ENCODE measurements at regions not wholly inside any gene's neighbourhood (a gene's known extent, or its start where the extent isn't known, plus 50 kb on each side); places are given as distances from the start of the nearest gene placed in this dataset.

GRCh38 chr6:145294942-145295341 is 440.4 kb downstream of the EPM2A start:
- no peak for TF ChIP-seq SP1 (IDR thresholded peaks at IDR 0.05)
- no peak for TF ChIP-seq ARNT (IDR thresholded peaks at IDR 0.05)
- TF ChIP-seq L3MBTL2 (conservative IDR thresholded peaks at IDR 0.05) = no peak
- no peak for TF ChIP-seq SUZ12 (IDR thresholded peaks at IDR 0.05)
- no peak for TF ChIP-seq FOXA1 (IDR thresholded peaks at IDR 0.05)
- no peak for TF ChIP-seq FOXM1 (IDR thresholded peaks at IDR 0.05; ENCODE audit: borderline replicate concordance)
- ChIA-PET POLR2A (no interaction called here), CTCF (interaction anchor here (0.6 kb wide), 2 partner anchors 406 to 1906 kb away, joined by 3 to 7 read pairs; no protein-coding TSS in a partner anchor)
- DNase-seq (ENCODE audit: extremely low spot score) = no peak

GRCh38 chr6:145295746-145296145 is 439.6 kb downstream of the EPM2A start:
- TF ChIP-seq L3MBTL2 (conservative IDR thresholded peaks at IDR 0.05) = no peak
- ChIA-PET CTCF (no interaction called here), POLR2A (no interaction called here)
- DNase-seq (ENCODE audit: extremely low spot score) = no peak

GRCh38 chr6:145305670-145306069 is 429.6 kb downstream of the EPM2A start:
- no peak for TF ChIP-seq CTBP1 (IDR thresholded peaks at IDR 0.05; ENCODE audit: borderline replicate concordance)

GRCh38 chr6:145306489-145306888 is 428.8 kb downstream of the EPM2A start:
- TF ChIP-seq SUZ12 (IDR thresholded peaks at IDR 0.05) = no peak
- TF ChIP-seq SP1 (IDR thresholded peaks at IDR 0.05) = no peak
- TF ChIP-seq FOXM1 (IDR thresholded peaks at IDR 0.05; ENCODE audit: borderline replicate concordance) = no peak
- no peak for TF ChIP-seq HDGF (IDR thresholded peaks at IDR 0.05; ENCODE audit: borderline replicate concordance)
- TF ChIP-seq ARNT (IDR thresholded peaks at IDR 0.05) = no peak
- TF ChIP-seq L3MBTL2 (conservative IDR thresholded peaks at IDR 0.05) = no peak
- no peak for TF ChIP-seq BHLHE40 (IDR thresholded peaks at IDR 0.05; ENCODE audit: borderline replicate concordance)
- no peak for TF ChIP-seq CTBP1 (IDR thresholded peaks at IDR 0.05; ENCODE audit: borderline replicate concordance)
- TF ChIP-seq ELF4 (IDR thresholded peaks at IDR 0.05) = no peak
- TF ChIP-seq NFRKB (IDR thresholded peaks at IDR 0.05) = no peak
- no peak for TF ChIP-seq FOXA1 (IDR thresholded peaks at IDR 0.05)
- TF ChIP-seq FOXK2 (IDR thresholded peaks at IDR 0.05) = no peak
- no peak for TF ChIP-seq PKNOX1 (IDR thresholded peaks at IDR 0.05)
- TF ChIP-seq TARDBP (IDR thresholded peaks at IDR 0.05) = no peak
- TF ChIP-seq ZNF384 (IDR thresholded peaks at IDR 0.05) = no peak
- TF ChIP-seq LEF1 (IDR thresholded peaks at IDR 0.05; ENCODE audit: borderline replicate concordance) = no peak
- POLR2A ChIA-PET = no interaction called here
- no peak for DNase-seq (ENCODE audit: extremely low spot score)
- CTCF ChIA-PET = no interaction called here

More at GRCh38 chr6:145305670-145306069, 429.6 kb downstream of the EPM2A start:
- DNase-seq (ENCODE audit: extremely low spot score) = no peak
- ChIA-PET POLR2A (no interaction called here), CTCF (no interaction called here)

- no peak for DNase-seq (ENCODE audit: extremely low spot score)
- CTCF ChIA-PET = no interaction called here
- TF ChIP-seq L3MBTL2 (conservative IDR thresholded peaks at IDR 0.05) (no peak), ARNT (IDR thresholded peaks at IDR 0.05) (no peak), FOXA1 (IDR thresholded peaks at IDR 0.05) (no peak), CTBP1 (IDR thresholded peaks at IDR 0.05; ENCODE audit: borderline replicate concordance) (no peak), NFRKB (IDR thresholded peaks at IDR 0.05) (no peak), LEF1 (IDR thresholded peaks at IDR 0.05; ENCODE audit: borderline replicate concordance) (no peak), BHLHE40 (IDR thresholded peaks at IDR 0.05; ENCODE audit: borderline replicate concordance) (no peak), FOXM1 (IDR thresholded peaks at IDR 0.05; ENCODE audit: borderline replicate concordance) (no peak), ZNF384 (IDR thresholded peaks at IDR 0.05) (no peak), PKNOX1 (IDR thresholded peaks at IDR 0.05) (no peak), SUZ12 (IDR thresholded peaks at IDR 0.05) (no peak), SP1 (IDR thresholded peaks at IDR 0.05) (no peak), TARDBP (IDR thresholded peaks at IDR 0.05) (no peak), FOXK2 (IDR thresholded peaks at IDR 0.05) (no peak), HDGF (IDR thresholded peaks at IDR 0.05; ENCODE audit: borderline replicate concordance) (no peak), ELF4 (IDR thresholded peaks at IDR 0.05) (no peak)
These were observed 425.3 kb downstream of the EPM2A start for GRCh38 chr6:145309842-145310535.

GRCh38 chr6:145312481-145312880 is 422.8 kb downstream of the EPM2A start:
- CTCF ChIA-PET = no interaction called here
- TF ChIP-seq CTBP1 (IDR thresholded peaks at IDR 0.05; ENCODE audit: borderline replicate concordance) (no peak), L3MBTL2 (conservative IDR thresholded peaks at IDR 0.05) (no peak), ZNF384 (IDR thresholded peaks at IDR 0.05) (no peak), NFRKB (IDR thresholded peaks at IDR 0.05) (no peak), ELF4 (IDR thresholded peaks at IDR 0.05) (no peak), PKNOX1 (IDR thresholded peaks at IDR 0.05) (no peak), LEF1 (IDR thresholded peaks at IDR 0.05; ENCODE audit: borderline replicate concordance) (no peak), SP1 (IDR thresholded peaks at IDR 0.05) (no peak), FOXM1 (IDR thresholded peaks at IDR 0.05; ENCODE audit: borderline replicate concordance) (no peak), SUZ12 (IDR thresholded peaks at IDR 0.05) (no peak), FOXK2 (IDR thresholded peaks at IDR 0.05) (no peak)
- POLR2A ChIA-PET = no interaction called here
- DNase-seq (ENCODE audit: extremely low spot score) = no peak

More at GRCh38 chr6:145309842-145310535, 425.3 kb downstream of the EPM2A start:
- POLR2A ChIA-PET = no interaction called here
